Upper lobe of right lung (tissue), 1 donor: ENCODE measurements at regions not wholly inside any gene's neighbourhood (a gene's known extent, or its start where the extent isn't known, plus 50 kb on each side); places are given as distances from the start of the nearest gene placed in this dataset.

Source experiments
- ATAC-seq: fragments of 200-7000 bp; cut with Tn5 transposase; one replicate; pipeline ENCODE4 v1.9.1; 2020; ENCODE audit warnings: mild to moderate bottlenecking, moderate library complexity
- DNase-seq: peaks from one replicate; pipeline ENCODE4 v3.0.0-alpha.2; 2020
- H3K27ac ChIP-seq: fragments of 200-600 bp; one replicate; pipeline ENCODE4 v1.8.0; 2022
- H3K27me3 ChIP-seq: fragments of 200-600 bp; one replicate; pipeline ENCODE4 v1.8.0; 2022; ENCODE audit warnings: mild to moderate bottlenecking
- H3K36me3 ChIP-seq: fragments of 200-600 bp; one replicate; pipeline ENCODE4 v1.8.0; 2022
- H3K4me1 ChIP-seq: fragments of 200-600 bp; one replicate; pipeline ENCODE4 v1.8.0; 2022
- H3K4me3 ChIP-seq: fragments of 200-600 bp; one replicate; pipeline ENCODE4 v1.8.0; 2022; ENCODE audit warnings: mild to moderate bottlenecking
- H3K9me3 ChIP-seq: fragments of 200-600 bp; one replicate; pipeline ENCODE4 v1.8.0; 2022
- intact Hi-C: fragments of 100-400 bp; cut with DNase I; formaldehyde crosslinking; loops from one replicate; pipeline ENCODE4 v1.11.0; 2022
- TF ChIP-seq, protein P1 (sequence below): fragments of 200-600 bp; IDR thresholded peaks from one replicate; pipeline ENCODE4 v1.8.0; 2022; ENCODE audit warnings: antibody characterized with exemption
- donor health status: DM: no; HTN: yes; CAD: no; lungs with severe emphysema.

DNA sequence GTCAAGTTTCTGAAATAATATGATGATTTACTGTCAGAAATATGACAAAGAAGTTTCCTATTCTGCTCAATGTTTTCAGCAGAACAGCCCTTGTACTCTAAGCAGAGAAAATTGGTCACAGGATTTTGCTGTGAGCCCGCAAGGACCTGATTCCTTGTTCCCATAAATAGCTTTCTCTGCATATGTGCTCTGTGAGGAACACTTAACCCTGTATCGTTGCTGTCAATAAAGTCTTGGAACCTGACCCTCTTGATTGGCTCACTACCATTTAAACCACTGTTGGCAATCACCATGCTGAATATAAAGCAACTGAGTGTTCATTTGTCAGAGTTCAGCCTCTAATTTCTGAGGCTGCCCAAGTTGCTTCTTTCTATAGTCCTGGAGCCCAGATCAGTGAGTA lies 158.2 kb upstream of the NOCT start:
- no peak overlapping the region for H3K27ac ChIP-seq
- no peaks in the 10 kb centered on the region for H3K9me3 ChIP-seq
- TF ChIP-seq, protein P1, sequence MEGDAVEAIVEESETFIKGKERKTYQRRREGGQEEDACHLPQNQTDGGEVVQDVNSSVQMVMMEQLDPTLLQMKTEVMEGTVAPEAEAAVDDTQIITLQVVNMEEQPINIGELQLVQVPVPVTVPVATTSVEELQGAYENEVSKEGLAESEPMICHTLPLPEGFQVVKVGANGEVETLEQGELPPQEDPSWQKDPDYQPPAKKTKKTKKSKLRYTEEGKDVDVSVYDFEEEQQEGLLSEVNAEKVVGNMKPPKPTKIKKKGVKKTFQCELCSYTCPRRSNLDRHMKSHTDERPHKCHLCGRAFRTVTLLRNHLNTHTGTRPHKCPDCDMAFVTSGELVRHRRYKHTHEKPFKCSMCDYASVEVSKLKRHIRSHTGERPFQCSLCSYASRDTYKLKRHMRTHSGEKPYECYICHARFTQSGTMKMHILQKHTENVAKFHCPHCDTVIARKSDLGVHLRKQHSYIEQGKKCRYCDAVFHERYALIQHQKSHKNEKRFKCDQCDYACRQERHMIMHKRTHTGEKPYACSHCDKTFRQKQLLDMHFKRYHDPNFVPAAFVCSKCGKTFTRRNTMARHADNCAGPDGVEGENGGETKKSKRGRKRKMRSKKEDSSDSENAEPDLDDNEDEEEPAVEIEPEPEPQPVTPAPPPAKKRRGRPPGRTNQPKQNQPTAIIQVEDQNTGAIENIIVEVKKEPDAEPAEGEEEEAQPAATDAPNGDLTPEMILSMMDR, result no peak
- H3K4me1 ChIP-seq, result no peaks in the 10 kb centered on the region
- H3K4me3 ChIP-seq, result no peak overlapping the region
- ATAC-seq (no peak), DNase-seq (no peak)
- H3K27me3 ChIP-seq, result no peaks in the 10 kb centered on the region
- H3K36me3 ChIP-seq, result no peaks in the 10 kb centered on the region
- intact Hi-C loops, result no loop called here

DNA sequence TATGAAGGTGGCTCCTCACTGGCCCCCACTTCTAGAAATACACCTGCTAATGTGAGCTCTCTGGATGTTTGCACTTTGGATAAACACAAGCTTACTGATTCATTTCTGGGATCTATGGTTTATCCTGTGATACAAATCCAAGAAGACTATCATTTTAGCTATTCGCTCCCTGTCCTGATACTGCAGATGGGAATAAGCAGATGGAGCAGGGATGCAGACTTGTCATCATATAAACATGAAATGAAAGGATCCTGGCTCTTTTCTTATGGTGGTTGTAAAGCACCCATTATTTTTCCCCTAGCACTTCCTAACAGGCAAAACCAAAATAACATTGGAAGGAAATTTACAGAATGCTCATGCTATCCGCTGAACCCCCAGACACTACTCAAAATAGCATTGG lies 162.9 kb upstream of the NOCT start:
- ATAC-seq, result no peak
- no peak for DNase-seq
- TF ChIP-seq, protein P1, result no peak
- Histone ChIP-seq H3K27me3 (no peaks in the 10 kb centered on the region), H3K36me3 (no peaks in the 10 kb centered on the region), H3K9me3 (no peaks in the 10 kb centered on the region), H3K4me1 (no peaks in the 10 kb centered on the region), H3K27ac (no peak overlapping the region), H3K4me3 (no peak overlapping the region)
- intact Hi-C loops, result no loop called here

DNA sequence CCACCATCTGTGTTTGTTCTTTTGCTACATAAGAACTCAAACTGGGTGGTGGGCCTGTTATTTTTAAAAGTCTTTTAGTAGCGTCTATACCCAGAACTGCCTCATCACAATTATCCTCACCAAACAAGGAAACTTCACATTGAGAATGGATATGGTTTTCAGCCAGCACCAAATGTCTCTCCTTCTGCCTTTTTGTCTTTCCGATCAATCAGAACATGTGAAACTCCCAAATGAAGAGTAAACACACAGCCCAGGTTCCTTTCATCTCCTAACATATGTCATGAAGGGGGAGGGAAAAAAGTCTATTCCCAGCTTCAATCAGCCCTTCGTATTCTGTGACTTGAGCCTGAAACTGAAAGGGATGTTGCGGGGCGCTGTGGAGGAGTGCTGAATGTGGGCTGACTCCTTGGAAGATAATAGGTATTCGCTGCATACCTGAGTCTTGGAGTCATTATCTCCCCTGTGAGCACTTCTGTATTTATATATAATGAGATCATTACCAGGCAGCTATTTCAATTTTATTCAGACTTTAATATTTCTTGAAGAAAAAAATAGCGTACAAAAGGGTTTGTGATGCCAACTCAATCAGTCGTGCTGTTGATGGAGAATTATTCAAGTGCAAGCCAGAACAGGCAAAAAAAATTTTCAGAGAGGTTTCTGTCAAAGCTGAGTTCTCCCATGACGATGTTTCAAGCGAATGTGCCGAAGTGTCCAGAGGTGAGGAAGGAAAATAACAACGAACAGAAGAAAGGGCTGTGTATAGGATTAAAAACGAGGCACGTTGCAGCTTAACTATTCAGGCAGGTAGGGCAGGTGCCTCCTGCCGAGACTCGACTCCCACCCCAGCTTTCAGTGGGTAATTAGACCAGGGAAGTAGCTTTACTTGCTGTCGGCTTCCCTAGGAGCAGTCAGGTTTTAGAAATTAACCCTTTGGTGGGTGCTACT lies 163.9 kb upstream of the NOCT start:
- intact Hi-C loops, result no loop called here
- DNase-seq (no peak), ATAC-seq (no peak)
- Histone ChIP-seq H3K4me3 (no peak overlapping the region), H3K36me3 (no peaks in the 10 kb centered on the region), H3K27ac (no peak overlapping the region), H3K9me3 (no peaks in the 10 kb centered on the region), H3K27me3 (no peaks in the 10 kb centered on the region), H3K4me1 (no peaks in the 10 kb centered on the region)
- TF ChIP-seq, protein P1, result no peak

DNA sequence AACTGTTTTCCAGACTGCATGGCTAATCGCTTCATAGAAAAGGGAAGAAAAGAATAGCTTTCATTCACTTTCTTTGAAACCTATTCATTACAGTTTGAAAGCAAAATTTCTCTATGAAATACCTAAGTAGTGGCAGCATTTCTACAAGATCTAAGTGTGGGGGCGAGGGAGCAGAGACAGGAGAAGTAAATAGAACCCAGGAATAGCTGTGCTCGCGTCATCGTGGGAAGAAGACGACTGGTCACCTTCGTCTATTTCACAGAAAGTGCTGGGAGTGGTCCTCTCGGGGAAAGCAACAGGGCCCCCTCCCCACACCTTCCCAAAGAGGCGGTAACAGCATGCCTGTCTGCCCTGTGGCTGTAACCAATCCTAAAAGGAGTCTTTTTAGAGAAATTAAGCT lies 169.9 kb upstream of the NOCT start:
- no peak for ATAC-seq
- Histone ChIP-seq H3K27me3 (no peaks in the 10 kb centered on the region), H3K9me3 (no peaks in the 10 kb centered on the region), H3K36me3 (no peaks in the 10 kb centered on the region), H3K27ac (no peak overlapping the region), H3K4me1 (no peaks in the 10 kb centered on the region), H3K4me3 (no peak overlapping the region)
- intact Hi-C loops, result no loop called here
- no peak for DNase-seq
- TF ChIP-seq, protein P1, result no peak

DNA sequence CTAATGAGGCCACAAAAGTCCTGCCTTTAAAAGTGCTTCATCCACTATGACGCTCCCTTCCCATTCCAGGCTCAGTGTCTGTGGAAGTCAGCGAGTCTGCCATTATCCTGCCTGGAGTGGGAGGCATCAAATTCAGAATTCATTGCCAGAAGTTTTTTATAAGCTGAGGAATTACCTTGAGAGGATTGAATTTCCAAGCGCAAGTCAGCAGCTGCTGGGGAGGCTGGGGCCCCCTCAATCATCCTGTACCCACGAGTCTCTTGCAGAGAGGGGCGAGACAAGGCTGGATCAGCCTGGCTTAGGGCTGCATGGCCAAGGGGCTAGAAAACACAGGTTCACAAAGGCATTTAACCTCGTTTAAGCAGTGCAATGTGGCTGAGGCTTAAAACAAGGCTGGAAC lies 170.5 kb upstream of the NOCT start:
- Histone ChIP-seq H3K36me3 (no peaks in the 10 kb centered on the region), H3K27ac (no peak overlapping the region), H3K9me3 (no peaks in the 10 kb centered on the region), H3K4me3 (no peak overlapping the region), H3K4me1 (no peaks in the 10 kb centered on the region), H3K27me3 (no peaks in the 10 kb centered on the region)
- no peak for ATAC-seq
- TF ChIP-seq, protein P1, result no peak
- intact Hi-C loops, result no loop called here
- no peak for DNase-seq
